Vagina (tissue), 2 donors: ENCODE measurements at regions not wholly inside any gene's neighbourhood (a gene's known extent, or its start where the extent isn't known, plus 50 kb on each side); places are given as distances from the start of the nearest gene placed in this dataset.

Experiments
- DNase-seq, 2 donors: peaks; one replicate each; pipeline ENCODE4 v3.0.0-alpha.2; 2017; ENCODE audit errors: extremely low spot score in 2 of 2
- H3K27ac ChIP-seq: fragments of 200-600 bp; sonication (generic); one replicate; pipeline ENCODE4 v1.5.1; 2019
- H3K27me3 ChIP-seq: fragments of 200-600 bp; sonication (generic); one replicate; pipeline ENCODE4 v1.5.1; 2019
- H3K36me3 ChIP-seq, 2 donors: fragments of 200-600 bp; sonication (generic); one replicate each; pipeline ENCODE4 v1.5.1; 2017 to 2019
- H3K4me1 ChIP-seq: fragments of 200-600 bp; sonication (generic); one replicate; pipeline ENCODE4 v1.5.1; 2019
- H3K4me3 ChIP-seq, 2 donors: fragments of 200-600 bp; sonication (generic); 1 replicate in 1 of 2; 2 replicates in 1 of 2; pipeline ENCODE4 v1.5.1; 2016 to 2019
- H3K9me3 ChIP-seq: fragments of 200-600 bp; sonication (generic); one replicate; pipeline ENCODE4 v1.5.1; 2019
- CTCF ChIP-seq, 3 experiments: fragments of 450-650 bp in 2 of 3; fragments of 200-600 bp in 1 of 3; sonication (generic) in 1 of 3; IDR thresholded peaks; one replicate each; pipeline ENCODE4 v1.5.1; 2017 to 2019; ENCODE audit warnings: antibody characterized with exemption in 3 of 3, mild to moderate bottlenecking in 2 of 3, moderate library complexity in 2 of 3
- POLR2A ChIP-seq, 2 donors: fragments of 450-650 bp; IDR thresholded peaks; one replicate each; pipeline ENCODE4 v1.6.1; 2017; ENCODE audit warnings: antibody characterized with exemption in 2 of 2, mild to moderate bottlenecking in 2 of 2, moderate library complexity in 2 of 2
- POLR2AphosphoS5 ChIP-seq, 2 donors: sonication (generic); formaldehyde crosslinking; IDR thresholded peaks; one replicate each; pipeline ENCODE4 v1.9.0; 2017; ENCODE audit warnings: antibody characterized with exemption in 2 of 2, mild to moderate bottlenecking in 2 of 2, low read depth in 1 of 2; ENCODE audit not compliant: insufficient read depth in 1 of 2
- intact Hi-C: fragments of 100-400 bp; cut with DNase I; formaldehyde crosslinking; loops from one replicate; pipeline ENCODE4 v1.15.1; 2023

- no peak overlapping the region for H3K27ac ChIP-seq
- H3K4me1 ChIP-seq: no peaks in the 10 kb centered on the region
- no peaks in the 10 kb centered on the region for H3K27me3 ChIP-seq
- no peak overlapping the region for H3K4me3 ChIP-seq
- no peaks in the 10 kb centered on the region for H3K9me3 ChIP-seq
- TF ChIP-seq POLR2A (IDR thresholded peaks at IDR 0.05) (no peak), CTCF (IDR thresholded peaks at IDR 0.05) (no peak), POLR2AphosphoS5 (IDR thresholded peaks at IDR 0.05; ENCODE audit: insufficient read depth in 1 of 2, low read depth in 1 of 2) (no peak)
- H3K36me3 ChIP-seq: no peaks in the 10 kb centered on the region
- no peak for DNase-seq
- intact Hi-C loops: no loop called here
These were observed 86.8 kb upstream of the RGS4 start for GRCh38 chr1:162982364-162982763.

- H3K27me3 ChIP-seq: no peaks in the 10 kb centered on the region
- intact Hi-C loops: no loop called here
- no peaks in the 10 kb centered on the region for H3K36me3 ChIP-seq
- DNase-seq: no peak
- H3K27ac ChIP-seq: no peak overlapping the region
- no peaks in the 10 kb centered on the region for H3K9me3 ChIP-seq
- H3K4me3 ChIP-seq: no peak overlapping the region
- TF ChIP-seq POLR2A (IDR thresholded peaks at IDR 0.05): no peak
- TF ChIP-seq CTCF (IDR thresholded peaks at IDR 0.05): no peak
- no peak for TF ChIP-seq POLR2AphosphoS5 (IDR thresholded peaks at IDR 0.05; ENCODE audit: insufficient read depth in 1 of 2, low read depth in 1 of 2)
- H3K4me1 ChIP-seq: no peaks in the 10 kb centered on the region
These were observed 91.1 kb upstream of the RGS4 start for GRCh38 chr1:162977944-162978568.

GRCh38 chr1:162976628-162977027 is 92.5 kb upstream of the RGS4 start:
- intact Hi-C loops: no loop called here
- TF ChIP-seq POLR2A (IDR thresholded peaks at IDR 0.05): no peak
- no peak for TF ChIP-seq CTCF (IDR thresholded peaks at IDR 0.05)
- no peak for TF ChIP-seq POLR2AphosphoS5 (IDR thresholded peaks at IDR 0.05; ENCODE audit: insufficient read depth in 1 of 2, low read depth in 1 of 2)
- no peak overlapping the region for H3K4me3 ChIP-seq

GRCh38 chr1:162974810-162975209 is 94.4 kb upstream of the RGS4 start:
- TF ChIP-seq POLR2AphosphoS5 (IDR thresholded peaks at IDR 0.05; ENCODE audit: insufficient read depth in 1 of 2, low read depth in 1 of 2) (no peak), CTCF (IDR thresholded peaks at IDR 0.05) (no peak), POLR2A (IDR thresholded peaks at IDR 0.05) (no peak)
- Histone ChIP-seq H3K4me3 (no peak overlapping the region), H3K27me3 (no peaks in the 10 kb centered on the region), H3K9me3 (no peaks in the 10 kb centered on the region), H3K36me3 (no peaks in the 10 kb centered on the region), H3K4me1 (no peaks in the 10 kb centered on the region), H3K27ac (no peak overlapping the region)
- no peak for DNase-seq
- intact Hi-C loops: no loop called here

More at GRCh38 chr1:162976628-162977027, 92.5 kb upstream of the RGS4 start:
- H3K4me1 ChIP-seq: no peaks in the 10 kb centered on the region
- H3K27ac ChIP-seq: no peak overlapping the region
- no peaks in the 10 kb centered on the region for H3K27me3 ChIP-seq
- no peaks in the 10 kb centered on the region for H3K9me3 ChIP-seq
- DNase-seq: no peak
- no peaks in the 10 kb centered on the region for H3K36me3 ChIP-seq

- TF ChIP-seq POLR2AphosphoS5 (IDR thresholded peaks at IDR 0.05; ENCODE audit: insufficient read depth in 1 of 2, low read depth in 1 of 2) (no peak), POLR2A (IDR thresholded peaks at IDR 0.05) (no peak), CTCF (IDR thresholded peaks at IDR 0.05) (no peak)
- DNase-seq: no peak
- no peaks in the 10 kb centered on the region for H3K4me1 ChIP-seq
- intact Hi-C loops: no loop called here
- no peaks in the 10 kb centered on the region for H3K27me3 ChIP-seq
- H3K9me3 ChIP-seq: no peaks in the 10 kb centered on the region
- no peak overlapping the region for H3K27ac ChIP-seq
- H3K36me3 ChIP-seq: no peaks in the 10 kb centered on the region
- H3K4me3 ChIP-seq: no peak overlapping the region
These were observed 95.8 kb upstream of the RGS4 start for GRCh38 chr1:162973381-162973795.
